ENCODE measurements at regions not wholly inside any gene's neighbourhood (a gene's known extent, or its start where the extent isn't known, plus 50 kb on each side); places are given as distances from the start of the nearest gene placed in this dataset.

GRCh38 chr10:64345856-64346255, 824.7 kb downstream of the REEP3 start:
- POLR2A ChIA-PET = no interaction called here
- CTCF ChIA-PET = no interaction called here

More at GRCh38 chr10:64345856-64346255, 824.7 kb downstream of the REEP3 start:
- Histone ChIP-seq H3K4me3 (ENCODE audit: low read depth, low read length) (no peak overlapping the region), H3K9me3 (ENCODE audit: control insufficient read depth, insufficient read depth, low read depth, low read length) (no peaks in the 10 kb centered on the region), H3K27ac (ENCODE audit: extremely low read depth, low read depth, low read length) (no peak overlapping the region), H3K4me1 (ENCODE audit: control insufficient read depth, insufficient read depth, low read length) (no peaks in the 10 kb centered on the region), H3K36me3 (ENCODE audit: control insufficient read depth in 2 of 2, insufficient read depth in 1 of 2, low read length in 2 of 2) (no peaks in the 10 kb centered on the region)
- TF ChIP-seq PRDM4 (tag by site-specific recombination; IDR thresholded peaks at IDR 0.05) (no peak), ZNF645 (tag by site-specific recombination; IDR thresholded peaks at IDR 0.05) (no peak), ZNF654 (tag by site-specific recombination; IDR thresholded peaks at IDR 0.05; ENCODE audit: low read depth) (no peak), ZNF747 (tag by site-specific recombination; IDR thresholded peaks at IDR 0.05) (no peak), ZNF416 (tag by site-specific recombination; IDR thresholded peaks at IDR 0.05) (no peak), ZNF239 (tag by site-specific recombination; IDR thresholded peaks at IDR 0.05) (no peak), ZNF660 (tag by site-specific recombination; IDR thresholded peaks at IDR 0.05) (no peak), ZNF280D (tag by site-specific recombination; IDR thresholded peaks at IDR 0.05) (no peak), MEIS1 (CRISPR knock-in tag; IDR thresholded peaks at IDR 0.05; ENCODE audit: borderline replicate concordance) (no peak), MYNN (tag by site-specific recombination; IDR thresholded peaks at IDR 0.05; ENCODE audit: borderline replicate concordance) (no peak), ZNF776 (tag by site-specific recombination; IDR thresholded peaks at IDR 0.05; ENCODE audit: borderline replicate concordance) (no peak), ZNF623 (tag by site-specific recombination; IDR thresholded peaks at IDR 0.05) (no peak), ZNF148 (tag by site-specific recombination; IDR thresholded peaks at IDR 0.05; ENCODE audit: borderline replicate concordance) (no peak), ZBTB48 (tag by site-specific recombination; IDR thresholded peaks at IDR 0.05) (no peak), ZNF664 (tag by site-specific recombination; IDR thresholded peaks at IDR 0.05) (no peak)
